ENCODE measurements at regions not wholly inside any gene's neighbourhood (a gene's known extent, or its start where the extent isn't known, plus 50 kb on each side); places are given as distances from the start of the nearest gene placed in this dataset.

- TF ChIP-seq CTCF (IDR thresholded peaks at IDR 0.05; ENCODE audit: borderline replicate concordance, extremely low read depth, low read length, poor library complexity, severe bottlenecking), result no peak
- TF ChIP-seq EZH2 (IDR thresholded peaks at IDR 0.05; ENCODE audit: borderline replicate concordance, low read depth, low read length, severe bottlenecking), result no peak
Measured at GRCh38 chr12:94753036-94753679, 102.8 kb upstream of the TMCC3 start.
